ENCODE measurements at regions not wholly inside any gene's neighbourhood (a gene's known extent, or its start where the extent isn't known, plus 50 kb on each side); places are given as distances from the start of the nearest gene placed in this dataset.
A peak's percentile ranks its signal among the peaks of the same experiment; 100 is the strongest.

DNA sequence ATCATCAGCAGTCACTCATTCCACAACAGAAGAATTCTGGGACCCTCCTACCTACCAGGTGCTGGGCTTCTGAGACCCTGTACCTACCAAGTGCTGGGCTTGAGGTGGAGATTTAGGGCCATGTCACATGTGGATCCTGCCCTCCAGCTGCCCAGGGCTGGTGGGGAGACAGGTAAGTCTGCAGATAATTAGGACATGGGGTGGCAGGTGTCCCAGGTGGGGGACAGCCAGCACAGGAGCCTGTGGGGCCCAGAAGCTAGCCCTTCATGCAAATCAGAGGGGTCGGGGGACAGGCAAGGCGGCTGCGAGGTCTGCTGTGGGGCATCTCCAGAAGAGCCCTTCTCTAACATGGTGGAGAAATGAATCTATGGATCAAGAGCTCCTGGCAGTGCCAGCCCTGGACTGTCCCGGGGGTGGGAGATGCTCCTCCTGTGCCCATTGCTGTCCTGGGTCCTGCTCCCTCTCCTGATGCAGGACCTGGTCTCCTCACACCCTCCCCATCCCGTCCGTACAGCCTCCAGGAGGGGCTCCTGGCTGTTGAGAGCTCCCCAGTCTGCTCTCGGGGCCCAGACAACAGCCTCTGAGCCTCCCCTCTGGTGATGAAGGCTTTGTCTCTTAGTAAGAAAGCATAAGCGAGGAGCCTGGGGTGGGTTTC is 106.3 kb upstream of the GLI2 start:
- Histone ChIP-seq H3K4me1 (ENCODE audit: insufficient read depth, low read length) (peaks cover 38% of the 10 kb centered on the region), H2AFZ (ENCODE audit: low read length) (no peak overlapping the region), H4K20me1 (ENCODE audit: insufficient read depth, low read length) (no peaks in the 10 kb centered on the region), H3K4me2 (ENCODE audit: low read depth, low read length) (no peak overlapping the region), H3K9me3 (ENCODE audit: low read length) (peaks cover 3% of the 10 kb centered on the region; the same call in 1 of the 2 replicates), H3K27ac (ENCODE audit: extremely low read length, insufficient read depth, low read length) (no peak overlapping the region), H3K9ac (ENCODE audit: insufficient read depth, low read depth, low read length) (no peak overlapping the region), H3K27me3 (ENCODE audit: control insufficient read depth in 1 of 2, insufficient read depth in 2 of 2, low read length in 2 of 2) (peaks cover 3 to 56% of the 10 kb centered on the region in 2 experiments), H3K79me2 (ENCODE audit: insufficient read depth, low read length) (no peaks in the 10 kb centered on the region), H3K4me3 (replicated peaks in 1 of 3; ENCODE audit: insufficient read depth in 1 of 3, low read depth in 2 of 3, low read length in 3 of 3) (no peak overlapping the region), H3K36me3 (replicated peaks in 1 of 2; ENCODE audit: control insufficient read depth in 1 of 2, insufficient read depth in 2 of 2, low read length in 2 of 2) (no peaks in the 10 kb centered on the region)
- FAIRE-seq (no peak), ATAC-seq (no peak), DNase-seq (ENCODE audit: low spot score) (no peak)
- 13% methylated on average over 4 of the region's 8 CpGs for WGBS (ENCODE audit: low lambda C conversion rate)
- CTCF ChIA-PET (ENCODE audit: low intra/inter-chr PET ratio, low total read pairs), result no interaction called here
- intact Hi-C loops (cut with micrococcal nuclease; ENCODE audit: unreplicated experiment), result no loop called here
- in situ Hi-C loops (cut with HindIII; ENCODE audit: extremely low pct_ligation_motif_present, low pct_unique_long_range_greater_than_20kb), result no loop called here
- TF ChIP-seq, protein P1, sequence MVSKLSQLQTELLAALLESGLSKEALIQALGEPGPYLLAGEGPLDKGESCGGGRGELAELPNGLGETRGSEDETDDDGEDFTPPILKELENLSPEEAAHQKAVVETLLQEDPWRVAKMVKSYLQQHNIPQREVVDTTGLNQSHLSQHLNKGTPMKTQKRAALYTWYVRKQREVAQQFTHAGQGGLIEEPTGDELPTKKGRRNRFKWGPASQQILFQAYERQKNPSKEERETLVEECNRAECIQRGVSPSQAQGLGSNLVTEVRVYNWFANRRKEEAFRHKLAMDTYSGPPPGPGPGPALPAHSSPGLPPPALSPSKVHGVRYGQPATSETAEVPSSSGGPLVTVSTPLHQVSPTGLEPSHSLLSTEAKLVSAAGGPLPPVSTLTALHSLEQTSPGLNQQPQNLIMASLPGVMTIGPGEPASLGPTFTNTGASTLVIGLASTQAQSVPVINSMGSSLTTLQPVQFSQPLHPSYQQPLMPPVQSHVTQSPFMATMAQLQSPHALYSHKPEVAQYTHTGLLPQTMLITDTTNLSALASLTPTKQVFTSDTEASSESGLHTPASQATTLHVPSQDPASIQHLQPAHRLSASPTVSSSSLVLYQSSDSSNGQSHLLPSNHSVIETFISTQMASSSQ (IDR thresholded peaks at IDR 0.05; ENCODE audit: low read depth), result no peak
- TF ChIP-seq, protein P1 (CRISPR knock-in tag; IDR thresholded peaks at IDR 0.05; ENCODE audit: borderline replicate concordance), result no peak
- TF ChIP-seq RBM39 (IDR thresholded peaks at IDR 0.05; ENCODE audit: low read depth, low read length, poor library complexity, severe bottlenecking), result no peak
- TF ChIP-seq, protein P2, sequence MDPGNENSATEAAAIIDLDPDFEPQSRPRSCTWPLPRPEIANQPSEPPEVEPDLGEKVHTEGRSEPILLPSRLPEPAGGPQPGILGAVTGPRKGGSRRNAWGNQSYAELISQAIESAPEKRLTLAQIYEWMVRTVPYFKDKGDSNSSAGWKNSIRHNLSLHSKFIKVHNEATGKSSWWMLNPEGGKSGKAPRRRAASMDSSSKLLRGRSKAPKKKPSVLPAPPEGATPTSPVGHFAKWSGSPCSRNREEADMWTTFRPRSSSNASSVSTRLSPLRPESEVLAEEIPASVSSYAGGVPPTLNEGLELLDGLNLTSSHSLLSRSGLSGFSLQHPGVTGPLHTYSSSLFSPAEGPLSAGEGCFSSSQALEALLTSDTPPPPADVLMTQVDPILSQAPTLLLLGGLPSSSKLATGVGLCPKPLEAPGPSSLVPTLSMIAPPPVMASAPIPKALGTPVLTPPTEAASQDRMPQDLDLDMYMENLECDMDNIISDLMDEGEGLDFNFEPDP (CRISPR knock-in tag; conservative IDR thresholded peaks at IDR 0.05), result 0 out of 2 replicates have a peak, but pooled peaks have one; percentile 17
- POLR2A ChIA-PET, result no interaction called here
- BruUV-seq (replicated peaks), result no TSS peak
